ENCODE measurements at regions not wholly inside any gene's neighbourhood (a gene's known extent, or its start where the extent isn't known, plus 50 kb on each side); places are given as distances from the start of the nearest gene placed in this dataset.

GRCh38 chr4:129514852-129515251 lies 418.9 kb downstream of the C4orf33 start:
- TF ChIP-seq CTCF (IDR thresholded peaks at IDR 0.05) (no peak), ZFX (IDR thresholded peaks at IDR 0.05; ENCODE audit: borderline replicate concordance) (no peak)
